T-cell (primary cell): ENCODE measurements at regions not wholly inside any gene's neighbourhood (a gene's known extent, or its start where the extent isn't known, plus 50 kb on each side); places are given as distances from the start of the nearest gene placed in this dataset.

Experiments used
- ATAC-seq, 4 experiments: fragments of 200-7000 bp in 3 of 4; fragments of 150-1000 bp in 1 of 4; cut with Tn5 transposase; replicated peaks in 1 of 4; 1 replicate in 3 of 4; 2 replicates in 1 of 4; pipeline ENCODE4 v1.10.0; 2021; ENCODE audit warnings: moderate library complexity in 3 of 4, mild to moderate bottlenecking in 2 of 4, moderate number of reproducible peaks in 1 of 4
- CTCF ChIA-PET, 2 donors: fragments of 300-600 bp; sonication (Branson Sonifier 250); formaldehyde crosslinking; loops; one replicate each; lab custom pipeline; 2022; ENCODE audit warnings: antibody characterized with exemption in 2 of 2; lab: Charles Lee
- POLR2A ChIA-PET, 2 donors: fragments of 300-600 bp; sonication (Branson Sonifier 250); formaldehyde crosslinking; loops; one replicate each; lab custom pipeline; 2022; ENCODE audit warnings: antibody characterized with exemption in 2 of 2; lab: Charles Lee
- DNase-seq, 35 experiments: peaks; one replicate each; pipeline versions ENCODE4 v3.0.0 to v3.0.0-alpha.2; 2013 to 2023
- H3K27ac ChIP-seq: one replicate; pipeline ENCODE4 v1.5.1; 2013; ENCODE audit warnings: low read length
- H3K27me3 ChIP-seq, 2 experiments: replicated peaks in 1 of 2; 1 replicate in 1 of 2; 2 replicates in 1 of 2; pipeline versions ENCODE4 v1.6.1 to v1.7.0; 2013; ENCODE audit warnings: low read length in 1 of 2, mixed read lengths in 1 of 2; ENCODE audit not compliant: control insufficient read depth in 2 of 2, insufficient read depth in 2 of 2; ENCODE audit errors: extremely low read depth in 1 of 2
- H3K36me3 ChIP-seq, 2 donors: 1 replicate in 1 of 2; 2 replicates in 1 of 2; pipeline versions ENCODE4 v1.6.1 to v1.7.0; 2013; ENCODE audit warnings: low read length in 1 of 2; ENCODE audit not compliant: control insufficient read depth in 2 of 2, insufficient read depth in 1 of 2; ENCODE audit errors: extremely low read depth in 1 of 2
- H3K4me1 ChIP-seq, 2 experiments: 1 replicate in 1 of 2; 2 replicates in 1 of 2; pipeline versions ENCODE4 v1.6.1 to v1.7.0; 2013; ENCODE audit warnings: low read length in 2 of 2, mixed read lengths in 1 of 2; ENCODE audit not compliant: insufficient read depth in 2 of 2, control insufficient read depth in 1 of 2; ENCODE audit errors: extremely low read depth in 1 of 2
- H3K4me3 ChIP-seq, 2 donors: 1 replicate in 1 of 2; 2 replicates in 1 of 2; pipeline versions ENCODE4 v1.5.1 to v1.7.0; 2013; ENCODE audit warnings: mild to moderate bottlenecking in 2 of 2, low read length in 1 of 2, moderate library complexity in 1 of 2; ENCODE audit not compliant: control insufficient read depth in 1 of 2; ENCODE audit errors: extremely low read depth in 1 of 2
- H3K9me3 ChIP-seq: 2 replicates; pipeline ENCODE4 v1.7.0; 2013
- H3K27ac Mint-ChIP-seq, 2 donors: one replicate each; pipeline ENCODE4 v1.8.0; 2020 to 2021; ENCODE audit warnings: mild to moderate bottlenecking in 2 of 2, mixed read lengths in 2 of 2
- H3K27me3 Mint-ChIP-seq, 2 donors: one replicate each; pipeline ENCODE4 v1.8.0; 2021 to 2022; ENCODE audit warnings: mixed read lengths in 2 of 2
- H3K36me3 Mint-ChIP-seq: one replicate; pipeline ENCODE4 v1.8.0; 2021; ENCODE audit warnings: mixed read lengths
- H3K4me1 Mint-ChIP-seq, 3 donors: one replicate each; pipeline ENCODE4 v1.8.0; 2020 to 2022; ENCODE audit warnings: mixed read lengths in 3 of 3, mild to moderate bottlenecking in 1 of 3
- H3K4me3 Mint-ChIP-seq, 3 donors: one replicate each; pipeline ENCODE4 v1.8.0; 2020 to 2022; ENCODE audit warnings: mild to moderate bottlenecking in 3 of 3, mixed read lengths in 3 of 3, moderate library complexity in 3 of 3
- H3K9me3 Mint-ChIP-seq, 3 donors: one replicate each; pipeline ENCODE4 v1.8.0; 2020 to 2022; ENCODE audit warnings: mixed read lengths in 3 of 3
- WGBS: methylation state at CpG from one replicate; pipeline ENCODE4 v1.1.5; 2013; ENCODE audit warnings: missing lambda C conversion rate; ENCODE audit not compliant: insufficient coverage; 5-methylcytosine and 5-hydroxymethylcytosine counted together

GRCh38 chr5:67255881-67256280 is 59.3 kb upstream of the CD180 start:
- Mint-ChIP-seq H3K27ac (no peak overlapping the region), H3K4me3 (no peak overlapping the region), H3K27me3 (peaks cover 0 to 11% of the 10 kb centered on the region in 2 donors), H3K4me1 (no peaks in the 10 kb centered on the region), H3K9me3 (no peaks in the 10 kb centered on the region), H3K36me3 (no peaks in the 10 kb centered on the region)
- H3K36me3 ChIP-seq: no peaks in the 10 kb centered on the region
- no peaks in the 10 kb centered on the region for H3K4me1 ChIP-seq
- ATAC-seq (no peak), DNase-seq (no peak)
- WGBS: no CpG with 5 or more reads among the region's 1 CpG
- H3K27ac ChIP-seq: no peak overlapping the region
- H3K9me3 ChIP-seq: no peaks in the 10 kb centered on the region
- ChIA-PET CTCF (no interaction called here), POLR2A (no interaction called here)
- H3K4me3 ChIP-seq: no peak overlapping the region
- H3K27me3 ChIP-seq: peaks cover 0 to 2% of the 10 kb centered on the region in 2 experiments

- DNase-seq (no peak), ATAC-seq (no peak)
- Histone ChIP-seq H3K36me3 (no peaks in the 10 kb centered on the region), H3K4me1 (no peaks in the 10 kb centered on the region), H3K27me3 (no peaks in the 10 kb centered on the region), H3K4me3 (no peak overlapping the region), H3K27ac (no peak overlapping the region), H3K9me3 (no peaks in the 10 kb centered on the region)
- POLR2A ChIA-PET: no interaction called here
- WGBS: 20% methylated on average over 1 of the region's 2 CpGs
- Mint-ChIP-seq H3K27ac (no peak overlapping the region), H3K36me3 (no peaks in the 10 kb centered on the region), H3K27me3 (peaks cover 0 to 4% of the 10 kb centered on the region in 2 donors), H3K9me3 (no peaks in the 10 kb centered on the region), H3K4me1 (peaks cover under 1 to 1% (median under 1%) of the 10 kb centered on the region in 3 donors), H3K4me3 (no peak overlapping the region)
- CTCF ChIA-PET: no interaction called here
Measured at GRCh38 chr5:67253911-67254310, 57.3 kb upstream of the CD180 start.

DNA sequence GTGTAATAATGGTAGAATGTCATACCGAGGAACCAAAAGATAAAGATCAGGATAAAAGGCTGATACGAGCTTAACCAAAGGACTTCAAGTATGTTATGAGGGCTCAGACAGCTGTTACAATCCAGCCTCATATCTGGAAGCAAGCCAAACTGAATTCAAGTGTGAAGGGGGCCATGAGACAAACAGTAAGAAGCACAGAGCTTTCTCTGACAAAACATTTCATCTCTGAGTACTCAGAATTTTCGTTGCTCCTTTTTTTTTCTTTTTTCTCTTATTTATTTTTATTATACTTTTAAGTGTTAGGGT is 52.9 kb upstream of the CD180 start:
- H3K27ac ChIP-seq: no peak overlapping the region
- Mint-ChIP-seq H3K27me3 (no peaks in the 10 kb centered on the region), H3K27ac (no peak overlapping the region), H3K36me3 (no peaks in the 10 kb centered on the region), H3K4me3 (no peak overlapping the region), H3K9me3 (no peaks in the 10 kb centered on the region), H3K4me1 (peaks cover 6 to 13% (median 12%) of the 10 kb centered on the region in 3 donors)
- ATAC-seq: no peak
- WGBS: 50% methylated on average over 1 of the region's 3 CpGs
- CTCF ChIA-PET: interaction anchor here in 1 of 2 donors (0.5 to 1.6 kb wide), 3 partner anchors 146 to 1992 kb away, joined by 3 to 6 read pairs (median 3); no protein-coding TSS in a partner anchor
- no peak overlapping the region for H3K4me3 ChIP-seq
- H3K27me3 ChIP-seq: no peaks in the 10 kb centered on the region
- DNase-seq: no peak
- H3K4me1 ChIP-seq: peaks cover 0 to 7% of the 10 kb centered on the region in 2 experiments
- H3K9me3 ChIP-seq: no peaks in the 10 kb centered on the region
- H3K36me3 ChIP-seq: no peaks in the 10 kb centered on the region
- POLR2A ChIA-PET: no interaction called here

- ChIA-PET POLR2A (no interaction called here), CTCF (interaction anchor here in 1 of 2 donors (0.6 to 1.6 kb wide), 3 partner anchors 146 to 1023 kb away, joined by 3 to 6 read pairs (median 5); no protein-coding TSS in a partner anchor)
- WGBS: 15% methylated on average over 2 of the region's 5 CpGs
- ATAC-seq: no peak
- H3K9me3 Mint-ChIP-seq: no peaks in the 10 kb centered on the region
- H3K4me3 ChIP-seq: no peak overlapping the region
- DNase-seq: no peak
- H3K27me3 Mint-ChIP-seq: no peaks in the 10 kb centered on the region
- peaks cover 6 to 13% (median 12%) of the 10 kb centered on the region in 3 donors for H3K4me1 Mint-ChIP-seq
- no peaks in the 10 kb centered on the region for H3K36me3 ChIP-seq
- H3K27ac ChIP-seq: no peak overlapping the region
- no peaks in the 10 kb centered on the region for H3K27me3 ChIP-seq
- H3K4me1 ChIP-seq: peaks cover 0 to 7% of the 10 kb centered on the region in 2 experiments
- no peak overlapping the region for H3K4me3 Mint-ChIP-seq
- no peaks in the 10 kb centered on the region for H3K36me3 Mint-ChIP-seq
- H3K9me3 ChIP-seq: no peaks in the 10 kb centered on the region
- no peak overlapping the region for H3K27ac Mint-ChIP-seq
Measured at GRCh38 chr5:67248703-67249589, 52.3 kb upstream of the CD180 start.

DNA sequence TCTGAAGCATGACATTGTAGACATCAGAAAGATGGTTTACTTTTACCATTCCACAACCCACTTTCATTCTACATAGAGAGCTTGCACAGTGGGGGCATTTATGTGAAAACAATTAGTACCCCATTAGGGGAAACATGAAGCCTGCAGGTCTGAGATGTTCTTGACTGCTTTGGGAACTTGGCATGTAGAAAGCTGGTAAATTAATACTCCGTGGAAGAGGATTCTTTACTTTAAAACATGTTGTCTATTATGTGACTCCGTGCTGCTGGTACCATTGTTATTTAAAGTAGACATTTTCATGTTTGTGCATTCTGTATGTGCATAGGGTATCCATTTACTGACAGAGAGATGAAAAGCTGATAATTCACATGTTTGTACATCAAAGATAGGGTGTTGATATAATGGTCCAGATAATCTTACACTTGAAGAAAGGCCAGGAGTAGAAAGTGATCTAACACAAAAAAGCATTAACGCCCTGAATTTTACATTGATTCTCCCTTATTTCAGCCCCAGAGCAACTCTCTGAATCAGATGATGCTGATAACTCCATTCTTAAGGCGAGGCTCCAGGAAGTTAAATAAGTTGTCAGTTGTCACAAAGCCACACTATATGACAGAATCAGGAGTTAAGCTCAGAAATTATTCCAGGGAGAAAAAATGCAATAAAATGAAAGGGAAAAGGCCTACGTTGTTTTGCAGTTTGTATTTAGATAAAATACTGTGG is 50.1 kb upstream of the CD180 start:
- Histone ChIP-seq H3K27me3 (no peaks in the 10 kb centered on the region), H3K9me3 (no peaks in the 10 kb centered on the region), H3K36me3 (no peaks in the 10 kb centered on the region), H3K4me1 (peaks cover 0 to 7% of the 10 kb centered on the region in 2 experiments), H3K27ac (no peak overlapping the region), H3K4me3 (no peak overlapping the region)
- ChIA-PET CTCF (interaction anchor here (0.5 to 2.5 kb wide), 36 partner anchors 8 to 1762 kb away, joined by 3 to 40 read pairs (median 4); partner anchors contain the start of gene PIK3R1 (in 1 of the 2)), POLR2A (interaction anchor here in 1 of 2 donors (1.1 kb wide), 1 partner anchor 1033 kb away, joined by 3 read pairs; no protein-coding TSS in a partner anchor)
- H3K4me3 Mint-ChIP-seq: no peak overlapping the region
- no peaks in the 10 kb centered on the region for H3K36me3 Mint-ChIP-seq
- no peak overlapping the region for H3K27ac Mint-ChIP-seq
- ATAC-seq (no peak), DNase-seq (no peak)
- no peaks in the 10 kb centered on the region for H3K9me3 Mint-ChIP-seq
- H3K4me1 Mint-ChIP-seq: peaks cover 6 to 15% (median 12%) of the 10 kb centered on the region in 3 donors
- 83% methylated on average over 2 of the region's 5 CpGs for WGBS
- H3K27me3 Mint-ChIP-seq: no peaks in the 10 kb centered on the region
